Stomach (tissue), 4 donors: ENCODE measurements at regions not wholly inside any gene's neighbourhood (a gene's known extent, or its start where the extent isn't known, plus 50 kb on each side); places are given as distances from the start of the nearest gene placed in this dataset.

ENCODE experiments used
- EP300 ChIP-seq: sonication (generic); formaldehyde crosslinking; IDR thresholded peaks from one replicate; pipeline ENCODE4 v1.6.1; 2017; ENCODE audit warnings: antibody characterized with exemption
- POLR2A ChIP-seq, 4 donors: fragments of 450-650 bp; IDR thresholded peaks; one replicate each; pipeline ENCODE4 v1.6.1; 2016; ENCODE audit warnings: antibody characterized with exemption in 4 of 4, control low read depth in 2 of 4, mild to moderate bottlenecking in 1 of 4, moderate library complexity in 1 of 4
- TF ChIP-seq, protein P1 (sequence below), 7 experiments: fragments of 450-650 bp in 4 of 7; fragments of 200-600 bp in 3 of 7; sonication (generic) in 3 of 7; IDR thresholded peaks; one replicate each; pipeline ENCODE4 v1.5.1; 2016 to 2019; ENCODE audit warnings: antibody characterized with exemption in 7 of 7, control low read depth in 2 of 7, mild to moderate bottlenecking in 1 of 7

DNA sequence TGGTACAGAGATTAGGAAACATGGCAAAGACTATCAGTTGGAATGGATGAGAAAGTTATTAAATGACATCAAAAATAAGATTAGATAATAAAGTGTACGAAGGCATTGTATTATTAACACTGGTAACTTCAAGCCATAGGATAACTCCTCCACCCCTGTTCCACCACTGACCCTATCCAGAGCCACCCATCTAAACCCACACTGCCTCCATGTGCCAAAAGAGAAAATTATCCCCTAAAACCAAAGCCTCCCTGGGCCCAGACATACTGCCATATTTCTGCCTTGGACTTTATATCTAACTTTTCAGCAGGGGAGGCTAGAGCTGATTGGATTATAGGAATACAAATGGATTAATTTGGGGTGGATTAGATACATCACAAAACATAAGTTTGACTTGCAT is 443.7 kb downstream of the BCL11A start:
- TF ChIP-seq, protein P1, sequence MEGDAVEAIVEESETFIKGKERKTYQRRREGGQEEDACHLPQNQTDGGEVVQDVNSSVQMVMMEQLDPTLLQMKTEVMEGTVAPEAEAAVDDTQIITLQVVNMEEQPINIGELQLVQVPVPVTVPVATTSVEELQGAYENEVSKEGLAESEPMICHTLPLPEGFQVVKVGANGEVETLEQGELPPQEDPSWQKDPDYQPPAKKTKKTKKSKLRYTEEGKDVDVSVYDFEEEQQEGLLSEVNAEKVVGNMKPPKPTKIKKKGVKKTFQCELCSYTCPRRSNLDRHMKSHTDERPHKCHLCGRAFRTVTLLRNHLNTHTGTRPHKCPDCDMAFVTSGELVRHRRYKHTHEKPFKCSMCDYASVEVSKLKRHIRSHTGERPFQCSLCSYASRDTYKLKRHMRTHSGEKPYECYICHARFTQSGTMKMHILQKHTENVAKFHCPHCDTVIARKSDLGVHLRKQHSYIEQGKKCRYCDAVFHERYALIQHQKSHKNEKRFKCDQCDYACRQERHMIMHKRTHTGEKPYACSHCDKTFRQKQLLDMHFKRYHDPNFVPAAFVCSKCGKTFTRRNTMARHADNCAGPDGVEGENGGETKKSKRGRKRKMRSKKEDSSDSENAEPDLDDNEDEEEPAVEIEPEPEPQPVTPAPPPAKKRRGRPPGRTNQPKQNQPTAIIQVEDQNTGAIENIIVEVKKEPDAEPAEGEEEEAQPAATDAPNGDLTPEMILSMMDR (IDR thresholded peaks at IDR 0.05): no peak
- TF ChIP-seq EP300: no peak
- TF ChIP-seq POLR2A (IDR thresholded peaks at IDR 0.05): no peak
